Mesenchymal stem cell (in vitro differentiated cells and primary cell): ENCODE measurements at regions not wholly inside any gene's neighbourhood (a gene's known extent, or its start where the extent isn't known, plus 50 kb on each side); places are given as distances from the start of the nearest gene placed in this dataset.

Source experiments
- DNase-seq: peaks from one replicate; pipeline ENCODE4 v3.0.0-alpha.2; 2013
- H2AFZ ChIP-seq: one replicate; pipeline ENCODE4 v1.6.1; 2013; ENCODE audit warnings: low read depth, mild to moderate bottlenecking, control low read depth, inconsistent platforms, low read length, moderate library complexity
- H2AK5ac ChIP-seq: 2 replicates; pipeline ENCODE4 v1.6.1; 2013; ENCODE audit warnings: low read length, moderate library complexity, mild to moderate bottlenecking, inconsistent platforms; ENCODE audit not compliant: severe bottlenecking
- H2BK120ac ChIP-seq: one replicate; pipeline ENCODE4 v1.6.1; 2013; ENCODE audit warnings: low read depth, mild to moderate bottlenecking, inconsistent platforms, low read length, moderate library complexity
- H2BK12ac ChIP-seq, 2 experiments: one replicate each; pipeline ENCODE4 v1.6.1; 2013; ENCODE audit warnings: inconsistent platforms in 2 of 2, low read length in 2 of 2, mild to moderate bottlenecking in 2 of 2, moderate library complexity in 2 of 2, control low read depth in 1 of 2
- H2BK15ac ChIP-seq: one replicate; pipeline ENCODE4 v1.6.1; 2013; ENCODE audit warnings: mild to moderate bottlenecking, low read depth, inconsistent platforms; ENCODE audit not compliant: poor library complexity, severe bottlenecking
- H2BK5ac ChIP-seq: 2 replicates; pipeline ENCODE4 v1.6.1; 2013; ENCODE audit warnings: low read depth, mild to moderate bottlenecking, low read length, control low read depth, inconsistent platforms; ENCODE audit not compliant: poor library complexity, severe bottlenecking
- H3K14ac ChIP-seq, 2 experiments: one replicate each; pipeline ENCODE4 v1.6.1; 2013; ENCODE audit warnings: inconsistent platforms in 2 of 2, low read length in 2 of 2, control low read depth in 1 of 2, mild to moderate bottlenecking in 1 of 2, moderate library complexity in 1 of 2
- H3K18ac ChIP-seq, 2 experiments: one replicate each; pipeline ENCODE4 v1.6.1; 2013; ENCODE audit warnings: inconsistent platforms in 2 of 2, low read length in 2 of 2, control low read depth in 1 of 2, low read depth in 1 of 2, mild to moderate bottlenecking in 1 of 2
- H3K23ac ChIP-seq, 2 experiments: one replicate each; pipeline ENCODE4 v1.6.1; 2013; ENCODE audit warnings: inconsistent platforms in 2 of 2, low read length in 2 of 2, mild to moderate bottlenecking in 2 of 2, moderate library complexity in 2 of 2, control low read depth in 1 of 2
- H3K27ac ChIP-seq: 2 replicates; pipeline ENCODE4 v1.5.1; 2013; ENCODE audit warnings: mild to moderate bottlenecking, moderate library complexity, low read length, control low read depth, inconsistent platforms; ENCODE audit not compliant: poor library complexity, severe bottlenecking
- H3K27me3 ChIP-seq, 2 experiments: 2 replicates each; pipeline versions ENCODE4 v1.6.1 to v1.7.0; 2013; ENCODE audit warnings: low read length in 2 of 2, mild to moderate bottlenecking in 2 of 2, moderate library complexity in 2 of 2, control low read depth in 1 of 2, inconsistent platforms in 1 of 2; ENCODE audit not compliant: control insufficient read depth in 1 of 2, insufficient read depth in 1 of 2
- H3K36me3 ChIP-seq, 2 experiments: 2 replicates each; pipeline versions ENCODE4 v1.6.1 to v1.7.0; 2013; ENCODE audit warnings: low read length in 2 of 2, control low read depth in 1 of 2, inconsistent platforms in 1 of 2, low read depth in 1 of 2, mild to moderate bottlenecking in 1 of 2; ENCODE audit not compliant: insufficient read depth in 2 of 2, control insufficient read depth in 1 of 2
- H3K4ac ChIP-seq, 2 experiments: one replicate each; pipeline ENCODE4 v1.6.1; 2013; ENCODE audit warnings: inconsistent platforms in 2 of 2, low read length in 2 of 2, mild to moderate bottlenecking in 2 of 2, moderate library complexity in 2 of 2, control low read depth in 1 of 2, low read depth in 1 of 2
- H3K4me1 ChIP-seq: 2 replicates; pipeline ENCODE4 v1.6.1; 2013; ENCODE audit warnings: low read depth, low read length, control low read depth; ENCODE audit not compliant: control insufficient read depth, insufficient read depth
- H3K4me2 ChIP-seq: 2 replicates; pipeline ENCODE4 v1.6.1; 2013; ENCODE audit warnings: low read length, mild to moderate bottlenecking, inconsistent platforms; ENCODE audit not compliant: poor library complexity, severe bottlenecking
- H3K4me3 ChIP-seq, 2 experiments: 2 replicates each; pipeline versions ENCODE4 v1.5.1 to v1.7.0; 2013; ENCODE audit warnings: low read length in 2 of 2, mild to moderate bottlenecking in 2 of 2, control low read depth in 1 of 2, low read depth in 1 of 2; ENCODE audit not compliant: insufficient read depth in 1 of 2
- H3K79me1 ChIP-seq: replicated peaks from 2 replicates; pipeline ENCODE4 v1.6.1; 2013; ENCODE audit warnings: mild to moderate bottlenecking, control low read depth, low read length, inconsistent platforms; ENCODE audit not compliant: poor library complexity, severe bottlenecking
- H3K9ac ChIP-seq: 2 replicates; pipeline ENCODE4 v1.7.0; 2013; ENCODE audit warnings: mild to moderate bottlenecking, low read length, moderate library complexity
- H3K9me3 ChIP-seq: 2 replicates; pipeline ENCODE4 v1.7.0; 2013; ENCODE audit warnings: mild to moderate bottlenecking, low read length; ENCODE audit not compliant: control insufficient read depth
- H4K8ac ChIP-seq: one replicate; pipeline ENCODE4 v1.6.1; 2013; ENCODE audit warnings: inconsistent platforms, mild to moderate bottlenecking, low read length, moderate library complexity
- H4K91ac ChIP-seq: one replicate; pipeline ENCODE4 v1.6.1; 2013; ENCODE audit warnings: mild to moderate bottlenecking, low read length, inconsistent platforms
- WGBS: methylation state at CpG from one replicate; pipeline ENCODE4 v1.1.7; 2013; ENCODE audit warnings: mixed read lengths; 5-methylcytosine and 5-hydroxymethylcytosine counted together

DNA sequence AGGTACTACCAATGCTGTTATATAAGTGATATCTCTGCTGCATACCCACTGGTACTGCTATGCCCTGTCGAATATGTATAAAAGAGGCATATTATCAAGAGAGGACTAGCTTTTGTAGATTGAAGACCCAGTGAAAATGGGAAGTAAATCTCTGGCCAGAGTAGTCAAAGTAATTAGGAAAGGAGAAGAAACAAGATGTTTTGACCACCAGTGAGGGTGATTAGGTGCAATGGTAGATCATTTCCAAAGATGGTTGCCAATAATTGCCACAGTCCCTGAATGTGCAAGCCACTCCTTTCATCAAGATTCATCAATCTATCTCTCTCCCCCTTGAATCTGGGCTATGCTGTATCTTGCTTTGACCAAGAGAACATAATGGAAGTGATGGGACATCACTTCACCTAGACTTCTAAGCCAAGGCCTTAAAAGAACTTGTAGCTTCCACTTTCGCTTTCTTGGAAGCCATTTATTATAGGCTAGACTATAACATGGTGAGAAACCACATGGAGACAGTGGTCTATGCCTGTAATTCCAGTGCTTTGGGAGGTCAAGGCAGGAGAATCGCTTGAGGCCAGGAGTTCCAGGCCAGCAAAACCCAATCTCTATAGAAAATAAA lies 52.6 kb upstream of the ST8SIA6 start:
- Histone ChIP-seq H3K79me1 (no peaks in the 10 kb centered on the region), H2BK15ac (no peak overlapping the region), H2BK12ac (no peak overlapping the region), H2AK5ac (no peak overlapping the region), H3K14ac (no peak overlapping the region), H3K9ac (no peak overlapping the region), H2AFZ (no peak overlapping the region), H2BK5ac (no peak overlapping the region), H4K91ac (no peak overlapping the region), H3K4me1 (peaks cover 11% of the 10 kb centered on the region), H3K4me2 (no peak overlapping the region), H3K27ac (no peak overlapping the region), H4K8ac (no peak overlapping the region), H2BK120ac (no peak overlapping the region), H3K27me3 (no peaks in the 10 kb centered on the region), H3K4ac (no peak overlapping the region), H3K36me3 (no peaks in the 10 kb centered on the region), H3K4me3 (no peak overlapping the region), H3K23ac (no peak overlapping the region), H3K18ac (no peak overlapping the region), H3K9me3 (no peaks in the 10 kb centered on the region)
- DNase-seq: peak; percentile 13
- WGBS: 97% methylated on average over 2 of the region's 3 CpGs

DNA sequence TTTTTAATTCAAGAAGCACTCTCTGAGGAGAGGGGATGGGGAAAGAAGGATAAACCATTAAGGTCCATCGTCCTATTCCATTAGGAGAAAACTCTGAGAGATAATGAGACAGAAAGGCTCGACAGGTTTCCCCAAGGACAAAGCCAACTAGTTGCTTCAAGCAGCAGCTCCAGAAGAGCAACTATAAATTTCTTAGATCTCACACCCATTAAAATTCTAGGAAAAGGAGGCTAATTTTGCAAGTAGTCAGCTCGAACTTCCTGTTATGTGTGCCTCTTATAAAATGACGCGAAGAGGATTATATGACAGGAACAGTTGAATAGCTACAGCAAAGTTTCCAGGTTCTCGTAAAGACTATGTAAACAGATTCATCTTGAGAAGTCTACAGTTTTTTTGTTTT lies 52.0 kb upstream of the ST8SIA6 start:
- H3K79me1 ChIP-seq: no peaks in the 10 kb centered on the region
- H2BK120ac ChIP-seq: no peak overlapping the region
- no peaks in the 10 kb centered on the region for H3K27me3 ChIP-seq
- no peak overlapping the region for H3K14ac ChIP-seq
- H2AK5ac ChIP-seq: no peak overlapping the region
- no peaks in the 10 kb centered on the region for H3K36me3 ChIP-seq
- H2AFZ ChIP-seq: no peak overlapping the region
- no peak overlapping the region for H3K9ac ChIP-seq
- no peak overlapping the region for H4K91ac ChIP-seq
- H3K4ac ChIP-seq: no peak overlapping the region
- no peak overlapping the region for H4K8ac ChIP-seq
- 96% methylated on average over 6 of the region's 6 CpGs for WGBS
- no peak overlapping the region for H3K4me2 ChIP-seq
- no peak overlapping the region for H3K18ac ChIP-seq
- DNase-seq: no peak
- no peak overlapping the region for H3K27ac ChIP-seq
- no peak overlapping the region for H3K4me3 ChIP-seq
- no peak overlapping the region for H2BK15ac ChIP-seq
- H2BK5ac ChIP-seq: no peak overlapping the region
- peaks cover 8% of the 10 kb centered on the region for H3K4me1 ChIP-seq
- no peak overlapping the region for H3K23ac ChIP-seq
- no peak overlapping the region for H2BK12ac ChIP-seq
- H3K9me3 ChIP-seq: no peaks in the 10 kb centered on the region

- Histone ChIP-seq H4K91ac (no peak overlapping the region), H2AFZ (no peak overlapping the region), H3K36me3 (no peaks in the 10 kb centered on the region), H3K9ac (no peak overlapping the region), H4K8ac (no peak overlapping the region), H3K23ac (no peak overlapping the region), H3K14ac (no peak overlapping the region), H3K4me3 (no peak overlapping the region), H3K27ac (peak overlapping the region; percentile 69), H3K9me3 (no peaks in the 10 kb centered on the region), H2AK5ac (no peak overlapping the region), H3K4ac (no peak overlapping the region), H2BK5ac (no peak overlapping the region), H2BK15ac (no peak overlapping the region), H3K4me1 (peaks cover 4% of the 10 kb centered on the region), H3K18ac (no peak overlapping the region), H2BK120ac (no peak overlapping the region), H2BK12ac (no peak overlapping the region), H3K79me1 (no peaks in the 10 kb centered on the region), H3K27me3 (no peaks in the 10 kb centered on the region), H3K4me2 (no peak overlapping the region)
- DNase-seq: peak; percentile 71
- 16% methylated on average over 6 of the region's 6 CpGs for WGBS
These were observed 50.3 kb upstream of the ST8SIA6 start for GRCh38 chr10:17504547-17505245.
